ENCODE measurements at regions not wholly inside any gene's neighbourhood (a gene's known extent, or its start where the extent isn't known, plus 50 kb on each side); places are given as distances from the start of the nearest gene placed in this dataset.

DNA sequence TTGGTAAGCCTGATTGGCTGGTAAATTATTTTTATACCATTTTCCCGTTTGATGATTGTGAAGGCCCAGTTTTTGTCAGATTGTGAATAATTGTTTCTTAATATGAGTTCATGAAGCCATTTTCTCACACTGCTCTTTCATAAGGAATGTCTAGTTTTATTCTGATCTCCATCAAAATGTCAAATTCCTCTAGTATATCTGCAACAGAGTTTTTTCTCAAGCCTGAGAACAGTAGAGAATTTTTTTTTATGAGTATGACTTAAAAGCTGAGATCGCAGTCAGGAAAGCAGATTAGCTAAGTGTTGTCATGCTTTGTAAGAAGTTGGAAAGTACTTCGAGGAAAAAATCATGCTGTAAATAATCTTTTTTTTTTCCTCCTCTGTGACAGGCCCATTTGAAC, 484.9 kb upstream of the ATP2B1 start:
- no peak for DNase-seq

DNA sequence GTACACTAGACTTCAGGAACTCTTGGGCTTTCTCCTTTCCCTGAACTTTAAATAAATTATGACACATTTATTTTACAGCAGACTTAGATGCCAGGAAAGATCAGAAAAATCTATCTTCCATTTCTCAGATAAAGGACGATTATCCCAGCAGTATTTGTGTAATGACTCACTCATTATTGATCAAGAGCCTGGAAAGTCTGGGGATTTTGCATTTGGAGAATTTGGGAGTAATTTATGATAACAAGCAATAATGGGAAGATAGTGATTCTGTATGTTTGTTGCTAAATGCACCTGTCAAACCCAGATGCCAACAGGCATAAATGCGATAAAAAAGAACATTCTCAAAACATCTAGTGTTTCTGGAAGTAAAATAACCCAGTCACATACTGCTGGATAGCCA, 480.2 kb upstream of the ATP2B1 start:
- no peak for DNase-seq

DNA sequence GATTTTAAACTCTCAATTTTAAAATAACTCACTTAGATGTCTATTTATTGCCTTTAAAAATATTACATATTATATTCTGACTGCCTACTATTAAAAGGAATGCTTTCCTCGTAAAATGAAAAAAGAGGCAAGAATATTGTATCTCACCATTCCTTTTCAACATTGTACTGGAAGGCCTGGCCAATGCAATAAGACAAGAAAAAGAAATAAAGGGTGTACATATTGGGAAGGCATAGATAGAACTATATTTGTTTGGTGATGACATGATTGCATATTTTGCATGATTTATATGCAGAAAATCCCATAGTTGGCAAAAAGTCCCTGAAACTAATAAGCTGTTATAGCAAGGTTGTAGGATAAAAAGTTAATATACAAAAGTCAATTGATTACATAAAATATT, 474.6 kb upstream of the ATP2B1 start:
- DNase-seq: no peak

DNA sequence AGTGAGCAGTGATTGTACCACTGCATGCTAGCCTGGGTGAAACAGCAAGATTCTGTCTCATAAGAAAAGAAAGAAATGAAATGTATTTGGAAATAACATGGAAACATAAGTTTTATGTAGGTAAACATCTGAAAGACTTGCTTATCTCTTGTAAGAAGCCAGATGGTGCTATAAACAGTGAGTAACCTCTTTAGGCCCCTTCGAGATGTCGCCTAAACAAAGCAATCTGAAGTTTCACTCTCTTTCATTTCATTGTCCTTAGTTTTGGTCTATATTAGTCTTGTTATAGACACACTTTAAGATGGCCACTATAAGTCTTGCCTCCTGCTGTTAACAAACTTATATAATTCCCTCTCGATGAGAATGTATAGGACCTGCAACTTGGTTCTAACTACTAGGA, 472.6 kb upstream of the ATP2B1 start:
- no peak for DNase-seq

DNA sequence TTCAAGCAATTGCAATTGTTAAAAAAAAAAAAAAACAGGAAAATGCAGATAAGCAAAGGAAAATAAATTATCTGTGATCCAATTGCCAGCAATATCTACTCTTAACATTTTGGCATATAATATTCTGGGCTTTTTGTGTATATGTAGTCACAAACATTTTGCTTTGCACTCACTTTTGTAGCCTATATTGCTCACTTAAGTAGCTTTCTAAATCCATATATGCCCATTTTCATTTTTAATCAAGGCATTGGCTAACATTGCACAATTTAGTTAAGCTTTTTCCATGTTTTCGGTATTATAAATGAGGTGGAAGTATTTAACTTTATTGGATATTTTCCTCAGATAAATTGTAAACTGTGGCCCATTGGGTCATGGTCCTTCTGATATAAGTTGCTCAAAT, 466.3 kb upstream of the ATP2B1 start:
- no peak for DNase-seq

DNA sequence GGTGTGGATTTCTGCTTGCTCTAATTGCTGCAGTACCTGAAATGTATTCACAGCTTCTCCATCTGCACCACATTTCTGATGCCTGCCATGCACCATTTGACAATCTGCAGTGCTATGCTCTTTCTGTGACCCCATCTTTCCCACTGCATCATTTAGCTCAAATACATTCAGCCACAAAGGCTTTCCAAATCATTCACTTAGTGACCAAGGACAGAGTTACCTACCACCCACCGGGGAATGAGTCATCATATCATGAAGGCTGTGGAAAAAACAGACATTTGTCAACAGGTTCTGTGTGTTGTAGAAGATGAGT, 465.5 kb upstream of the ATP2B1 start:
- DNase-seq: no peak

DNA sequence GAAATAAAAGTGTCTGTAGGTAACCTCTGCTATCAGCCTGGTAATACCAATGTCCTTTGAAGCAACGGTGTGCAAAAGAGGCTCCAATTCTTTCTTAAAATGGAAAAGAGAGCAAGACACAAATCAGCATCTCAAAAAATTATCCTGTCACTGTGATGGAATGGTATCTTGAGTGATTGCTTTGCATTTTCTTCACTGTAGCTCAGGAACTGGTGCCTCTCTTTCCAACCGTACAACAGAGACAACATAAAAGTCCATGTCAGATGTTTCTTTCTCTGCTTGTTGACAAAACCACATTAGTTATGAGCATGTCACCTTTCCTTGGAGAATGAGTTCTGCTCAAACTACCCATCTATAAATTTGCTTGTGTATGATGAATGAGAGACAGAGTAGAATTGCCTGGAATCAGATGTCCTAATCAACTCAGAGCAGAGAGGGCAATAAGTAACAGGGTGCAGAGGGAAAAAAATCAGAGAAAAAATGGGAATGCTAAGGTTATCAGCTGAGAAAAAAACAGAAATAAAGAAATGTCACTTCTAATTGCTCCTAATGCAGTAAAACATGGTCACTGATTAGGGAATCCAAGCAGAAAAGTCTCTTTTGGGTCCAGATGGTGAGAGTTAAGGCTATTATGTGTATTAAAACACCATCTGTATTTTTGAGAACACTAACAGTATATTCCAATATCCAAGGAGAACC, 465.0 kb upstream of the ATP2B1 start:
- no peak for DNase-seq

DNA sequence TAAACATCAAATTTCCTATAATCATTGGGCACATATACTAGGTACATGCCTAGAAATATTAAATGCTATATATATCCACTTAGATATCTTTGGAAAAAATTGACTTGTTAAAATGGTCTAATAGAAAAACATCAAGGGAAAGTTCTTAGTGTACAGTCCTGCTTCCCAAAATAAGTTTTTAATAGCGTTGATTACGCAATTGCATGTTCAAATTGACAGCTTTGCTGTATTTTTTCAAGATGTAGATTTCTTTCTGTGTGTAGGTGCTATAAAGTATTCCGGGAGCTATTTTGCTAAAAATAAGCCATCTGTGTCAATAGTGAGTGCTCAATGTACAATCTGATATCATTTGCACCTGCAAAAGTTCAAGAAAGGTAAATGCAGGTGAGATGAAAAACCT, 463.9 kb upstream of the ATP2B1 start:
- no peak for DNase-seq

DNA sequence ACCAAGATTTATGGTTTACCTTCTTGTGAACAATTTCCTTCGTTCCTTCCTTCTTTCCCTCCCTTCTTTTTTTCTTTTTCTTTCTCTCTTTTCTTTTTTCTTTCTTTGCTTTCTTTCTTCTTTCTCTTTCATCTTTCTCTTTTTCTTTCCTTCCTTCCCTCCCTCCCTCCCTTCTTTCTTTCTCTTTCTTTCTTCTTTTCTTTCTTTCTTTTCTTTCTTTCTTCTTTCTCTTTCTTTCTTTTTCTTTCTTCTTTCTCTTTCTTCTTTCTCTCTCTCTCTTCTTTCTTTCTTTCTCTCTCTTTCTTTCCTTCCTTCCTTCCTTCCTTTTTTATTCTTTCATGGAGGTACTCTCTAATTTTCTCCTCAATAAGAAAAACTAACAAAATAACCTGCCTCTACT, 462.1 kb upstream of the ATP2B1 start:
- no peak for DNase-seq

DNA sequence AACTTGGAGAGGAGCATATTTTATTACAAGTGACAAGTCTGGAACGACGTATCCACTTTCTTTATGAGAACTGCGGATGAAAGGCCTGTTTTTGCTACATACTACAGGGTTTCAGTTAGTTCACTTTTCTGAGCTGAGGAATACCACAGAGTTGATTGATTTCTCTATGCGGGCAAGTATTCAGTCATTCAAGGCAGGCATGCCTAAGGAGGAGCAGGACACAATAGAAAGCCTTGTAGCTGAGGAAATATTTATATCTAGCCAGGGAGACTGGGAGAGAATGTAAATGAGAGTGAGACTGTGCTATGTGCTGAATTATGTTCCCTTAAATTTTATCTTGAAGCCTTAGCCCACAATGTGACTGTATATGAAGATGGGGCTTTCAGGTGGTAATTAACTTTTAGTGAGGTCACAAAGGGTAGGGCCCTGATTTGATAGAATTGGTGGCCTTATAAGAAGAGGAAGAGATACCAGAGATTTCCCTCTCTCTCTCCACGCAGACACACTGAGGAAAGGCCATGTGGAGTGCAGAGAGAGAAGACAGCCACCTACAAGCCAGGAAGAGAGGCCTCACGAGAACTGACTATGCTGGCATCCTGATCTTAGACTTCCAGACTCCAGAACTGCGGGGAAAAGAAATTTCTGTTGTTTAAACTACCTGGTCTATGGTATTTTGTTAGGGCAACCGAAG, 459.0 kb upstream of the ATP2B1 start:
- DNase-seq: no peak

DNA sequence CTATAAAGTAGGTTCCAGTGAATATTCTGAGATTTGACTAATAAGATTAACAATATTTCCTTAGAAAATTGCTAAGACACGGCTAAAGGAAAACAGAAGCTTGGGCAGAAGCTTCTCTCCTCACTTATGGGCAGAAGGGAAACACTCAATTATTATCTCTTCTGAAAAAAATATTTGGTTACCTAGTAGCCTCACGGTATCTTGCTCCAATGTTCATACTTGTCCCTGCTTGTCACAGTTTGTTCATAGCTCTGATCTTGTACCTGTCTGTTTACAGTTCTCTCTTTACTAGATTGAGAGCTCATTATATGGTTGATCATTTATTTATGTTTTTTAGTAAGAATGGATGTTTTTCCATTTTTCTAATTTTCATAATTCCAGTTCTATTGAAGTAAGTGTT, 458.0 kb upstream of the ATP2B1 start:
- no peak for DNase-seq

DNA sequence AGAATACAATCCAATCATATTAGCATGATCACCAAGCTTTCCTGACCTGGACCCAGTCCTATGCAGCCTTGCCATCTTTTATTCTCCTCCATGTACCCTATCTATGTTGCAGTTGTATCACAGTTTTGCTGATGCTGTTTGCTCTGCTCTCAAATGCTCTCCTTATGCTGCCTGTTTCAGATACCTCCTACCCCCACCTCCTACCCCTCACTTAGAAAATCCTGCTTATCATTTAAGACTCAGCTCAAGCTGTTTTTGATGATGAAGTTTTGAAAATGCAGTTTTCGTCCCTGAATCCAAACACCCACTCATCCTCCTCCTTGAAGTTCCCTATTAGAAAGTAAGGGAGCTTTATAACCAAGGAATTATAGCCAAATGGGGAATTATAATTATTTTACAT, 457.4 kb upstream of the ATP2B1 start:
- no peak for DNase-seq

DNA sequence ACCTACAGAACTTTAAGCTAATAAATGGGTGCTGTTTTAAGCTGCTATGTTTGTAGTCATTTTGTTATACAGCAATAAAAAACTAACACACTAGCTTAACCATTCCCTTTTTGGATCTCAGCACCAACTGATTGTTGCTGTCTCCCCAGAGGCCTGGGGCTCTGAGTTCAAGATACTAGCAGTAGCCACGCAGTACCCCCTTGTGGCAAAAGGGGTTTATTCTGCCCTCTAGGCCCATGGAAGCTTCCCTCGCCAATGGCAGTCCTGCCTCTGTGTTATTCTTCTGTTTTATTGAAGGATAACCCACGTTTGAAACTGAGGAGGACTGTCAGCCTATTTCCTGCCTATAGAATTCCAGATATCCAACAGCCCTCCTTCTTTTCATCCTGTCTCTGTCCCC, 455.3 kb upstream of the ATP2B1 start:
- DNase-seq: no peak

DNA sequence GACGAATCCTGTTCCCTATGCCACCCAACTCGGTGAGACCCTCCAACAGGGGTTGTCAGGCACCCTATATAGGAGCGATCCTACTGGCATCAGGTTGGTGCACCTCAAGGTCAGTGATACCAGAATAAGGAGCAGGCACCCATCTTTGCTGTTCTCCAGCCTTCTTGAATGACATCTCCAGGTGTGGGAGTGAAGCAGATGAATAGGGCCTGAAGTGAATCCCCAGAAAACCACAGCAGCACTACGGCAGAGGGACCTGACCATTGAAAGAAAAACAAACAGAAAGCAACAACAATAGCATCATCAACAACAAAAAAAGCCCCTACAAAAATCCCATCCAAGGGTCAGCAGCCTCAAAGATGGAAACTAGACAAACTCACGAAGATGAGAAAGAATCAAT, 445.2 kb upstream of the ATP2B1 start:
- DNase-seq: no peak

DNA sequence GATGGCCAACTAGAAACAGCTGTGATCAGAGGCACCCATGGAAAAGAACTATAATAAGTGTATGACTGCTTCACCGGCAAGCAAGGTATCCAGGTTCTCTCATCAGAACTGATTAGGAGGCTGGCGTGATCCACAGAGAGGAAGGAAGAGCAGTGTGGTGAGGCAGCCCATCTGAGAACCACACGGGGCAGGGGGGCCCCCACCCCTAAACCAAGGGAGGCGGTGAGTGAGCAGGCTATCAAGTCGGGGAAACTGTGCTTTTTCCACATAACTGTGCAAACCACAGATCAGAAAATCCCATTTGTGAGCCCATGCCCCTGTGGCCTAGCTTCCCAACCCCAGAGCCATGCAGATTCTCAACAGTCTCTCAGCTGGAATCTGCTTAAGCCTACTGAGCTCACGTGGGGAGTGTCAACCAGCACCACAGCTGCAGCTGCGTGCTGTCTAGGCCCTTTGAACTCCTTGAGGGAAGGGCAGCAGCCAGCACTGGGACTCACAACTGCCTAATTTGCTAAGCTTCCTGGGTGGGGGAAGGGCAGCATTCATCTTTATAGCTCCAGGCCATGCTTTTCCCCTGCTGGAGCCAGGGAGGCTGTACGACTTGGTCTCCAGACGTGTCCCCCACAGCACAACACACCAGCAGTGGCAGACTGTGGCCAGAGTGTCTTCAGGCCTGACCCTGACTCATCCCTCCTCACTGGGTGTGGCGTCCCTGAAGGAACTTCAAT, 444.4 kb upstream of the ATP2B1 start:
- no peak for DNase-seq

DNA sequence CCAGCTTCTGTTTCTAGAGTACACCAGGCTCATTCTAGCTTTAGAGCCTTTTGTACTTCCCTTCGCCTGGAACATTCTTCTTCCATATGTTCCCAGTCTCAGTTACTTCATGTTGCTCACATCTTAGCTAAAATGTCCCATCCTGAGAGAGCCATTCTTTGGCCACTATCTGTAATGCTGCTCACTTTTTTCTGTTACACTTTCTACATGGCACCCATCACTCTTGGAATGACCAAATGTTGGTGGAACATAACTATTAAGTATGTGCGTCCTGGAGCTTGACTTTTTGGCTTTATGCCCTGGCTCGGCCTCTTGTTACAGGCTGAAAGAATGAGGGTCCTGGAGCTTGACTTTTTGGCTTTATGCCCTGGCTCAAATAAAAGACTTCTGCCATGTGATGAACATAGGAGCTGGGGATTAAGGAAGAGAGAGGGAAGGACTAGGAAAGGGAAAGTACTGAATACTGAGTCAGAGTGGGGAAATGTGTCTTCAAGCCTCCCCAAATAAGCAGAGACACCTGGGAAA, 442.9 kb upstream of the ATP2B1 start:
- no peak for DNase-seq

DNA sequence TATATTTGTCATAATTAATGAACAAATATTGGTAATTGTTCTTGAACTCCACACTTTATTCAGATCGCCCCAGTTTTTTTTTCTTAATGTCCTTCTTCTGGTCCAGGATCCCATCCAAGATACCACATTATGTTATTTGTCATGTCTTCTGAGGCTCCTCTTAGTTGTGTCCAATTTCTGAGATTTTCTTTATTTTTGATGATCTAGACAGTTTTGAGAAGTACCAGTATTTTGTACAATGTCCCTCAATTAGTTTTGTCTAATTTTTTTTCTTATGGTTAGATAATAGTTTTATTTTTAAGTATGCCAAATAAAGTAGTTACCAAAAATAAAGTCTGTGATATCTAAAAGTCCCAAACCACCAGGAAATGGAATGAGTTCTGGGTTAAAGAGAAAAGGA, 440.8 kb upstream of the ATP2B1 start:
- no peak for DNase-seq

DNA sequence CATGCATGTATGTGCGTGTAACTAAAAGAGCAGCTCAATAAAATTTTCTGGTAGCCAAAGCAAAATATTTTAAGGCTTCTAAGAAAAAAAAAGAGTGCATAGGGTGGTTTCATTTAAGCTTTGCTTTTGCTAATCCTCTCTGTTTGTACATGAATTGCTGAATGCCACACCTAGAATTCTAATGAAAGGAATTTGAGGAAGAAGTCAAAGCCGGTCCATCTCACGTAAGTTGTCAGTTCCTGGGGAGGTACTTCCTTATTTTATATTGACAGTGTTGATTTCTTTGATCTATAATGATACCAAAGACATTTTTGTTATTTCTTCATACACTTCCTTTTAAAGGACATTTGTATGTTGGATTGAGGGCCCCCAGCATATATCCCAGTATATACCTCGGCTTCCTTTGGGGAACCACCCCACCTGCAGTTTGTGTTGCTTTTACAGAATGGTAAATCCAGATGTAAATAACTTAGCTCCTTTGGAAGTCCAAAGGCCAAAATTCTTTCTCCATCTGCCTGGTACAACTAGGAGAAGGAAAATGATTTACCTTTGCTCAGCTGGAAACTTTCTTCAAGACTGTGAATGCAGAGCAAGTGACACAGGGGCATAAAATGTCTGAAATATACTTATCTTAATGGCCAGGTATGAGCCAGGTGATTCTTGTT, 420.9 kb upstream of the ATP2B1 start:
- DNase-seq: no peak

DNA sequence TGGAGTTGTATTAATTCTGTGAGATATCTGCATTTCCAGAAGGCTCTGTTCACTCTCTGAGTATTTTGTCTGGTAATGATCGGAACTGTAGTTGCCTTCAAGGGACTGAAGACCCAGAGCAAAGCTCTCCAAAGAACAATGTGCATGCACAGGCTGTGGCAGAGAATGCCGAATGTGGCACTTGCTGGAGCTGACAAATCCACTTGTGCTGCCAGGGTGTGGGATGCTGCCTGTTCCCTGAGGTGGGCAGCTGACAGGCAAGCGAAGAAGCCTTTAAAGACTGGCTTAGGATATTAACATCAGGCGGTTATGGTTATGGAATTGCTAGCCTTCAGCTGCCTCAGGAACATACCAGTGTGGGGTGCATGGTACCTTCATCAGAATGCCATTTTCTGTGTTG, 419.9 kb upstream of the ATP2B1 start:
- no peak for DNase-seq

DNA sequence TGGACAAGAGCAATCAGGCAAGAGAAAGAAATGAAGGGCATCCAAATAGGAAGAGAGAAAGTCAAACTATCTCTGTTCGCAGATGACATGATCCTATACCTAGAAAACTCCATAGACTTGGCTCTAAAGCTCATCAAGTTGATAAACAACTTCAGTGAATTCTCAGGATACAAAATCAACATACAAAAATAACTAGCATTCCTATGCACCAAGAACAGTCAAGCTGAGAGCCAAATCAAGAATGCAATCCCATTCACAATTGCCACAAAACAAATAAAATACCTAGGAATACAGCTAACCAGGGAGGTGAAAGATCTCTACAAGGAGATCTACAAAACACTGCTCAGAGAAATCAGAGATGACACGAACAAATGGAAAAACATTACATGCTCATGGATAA, 417.5 kb upstream of the ATP2B1 start:
- no peak for DNase-seq

DNA sequence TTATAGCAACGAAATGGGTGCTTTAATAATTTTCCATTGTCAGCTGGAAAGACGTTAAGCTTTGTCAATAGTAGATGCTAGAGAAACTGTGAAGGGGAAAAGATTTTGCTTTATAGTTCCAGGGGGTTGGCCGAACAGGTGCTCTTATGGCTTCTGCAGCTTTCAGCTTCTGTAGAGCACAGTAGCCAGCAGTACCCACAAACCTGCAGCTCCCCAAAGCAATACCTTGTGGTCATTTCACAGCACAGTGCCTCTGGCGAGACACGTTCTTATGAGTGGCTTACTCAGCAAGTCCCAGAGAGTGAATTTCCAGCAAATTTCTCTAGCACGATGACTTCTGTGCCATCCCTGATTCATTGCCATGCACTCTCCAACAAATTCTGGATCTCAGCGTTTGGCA, 416.3 kb upstream of the ATP2B1 start:
- DNase-seq: no peak

DNA sequence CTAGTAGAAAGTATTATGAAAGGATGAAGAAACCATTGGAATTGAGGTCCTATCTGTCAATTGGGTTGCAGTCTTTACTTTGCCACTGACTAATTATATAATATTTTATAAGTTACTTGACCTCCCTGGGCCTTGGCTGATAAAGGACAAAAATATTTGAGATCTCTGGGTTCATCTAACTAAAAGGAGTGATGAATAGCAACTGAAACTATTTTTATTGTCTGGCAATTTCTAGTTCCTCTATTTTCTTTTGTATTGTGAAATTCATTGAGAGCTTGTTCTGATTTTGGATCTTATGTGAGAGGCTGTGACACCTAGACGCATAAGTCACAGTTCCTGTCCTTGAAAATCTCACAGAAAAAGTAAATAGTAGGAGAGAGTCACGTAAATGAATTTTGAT, 415.7 kb upstream of the ATP2B1 start:
- no peak for DNase-seq

DNA sequence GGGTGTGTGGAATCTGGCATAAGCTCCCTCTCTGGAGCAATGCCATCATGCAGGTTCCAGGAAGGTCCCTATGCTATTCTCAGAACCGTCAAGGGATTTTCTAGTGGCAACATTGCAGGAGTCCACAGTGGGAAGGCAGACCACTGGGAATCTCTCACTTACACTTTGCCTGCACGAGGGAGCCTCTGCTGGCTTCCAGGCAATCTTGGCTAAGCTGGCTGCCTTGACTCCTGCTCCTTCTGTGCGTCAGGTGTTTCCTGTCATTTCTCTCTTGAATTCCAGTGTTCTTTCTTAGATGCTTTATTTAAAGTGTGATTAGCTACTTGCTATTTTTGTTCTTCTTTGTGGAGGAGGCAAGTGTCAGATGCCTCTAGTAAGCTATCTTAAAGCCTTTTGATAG, 414.0 kb upstream of the ATP2B1 start:
- no peak for DNase-seq

DNA sequence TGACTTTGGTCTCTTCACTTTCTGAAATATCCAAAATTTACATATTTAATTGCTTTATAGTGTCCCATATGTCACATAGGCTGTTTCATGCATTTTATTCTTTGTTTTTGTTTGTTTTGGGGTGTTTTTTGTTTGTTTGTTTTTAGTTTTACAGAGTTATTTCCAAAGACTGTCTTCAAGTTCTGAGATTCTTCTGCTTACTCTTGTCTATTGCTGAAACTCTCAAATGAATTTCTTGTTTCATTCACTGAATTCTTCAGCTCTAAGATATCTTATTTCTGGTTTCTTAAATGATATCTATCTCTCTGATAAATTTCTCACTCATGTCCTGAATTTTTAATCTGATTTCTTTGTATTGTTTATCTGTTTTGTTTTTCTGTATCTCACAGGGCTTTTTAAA, 412.0 kb upstream of the ATP2B1 start:
- no peak for DNase-seq
